Bronchial epithelial cell (primary cell): ENCODE measurements at regions not wholly inside any gene's neighbourhood (a gene's known extent, or its start where the extent isn't known, plus 50 kb on each side); places are given as distances from the start of the nearest gene placed in this dataset.

Experiments used
- DNase-seq: peaks from one replicate; pipeline ENCODE4 v3.0.0-alpha.2; 2010; ENCODE audit warnings: low read depth
- FAIRE-seq: peaks from 2 replicates; lab custom pipeline; 2011; peaks lifted over from hg19 to GRCh38; lab: Jason Lieb, UNC
- H3K27me3 ChIP-seq: 2 replicates; pipeline ENCODE4 v1.5.1; 2011; ENCODE audit warnings: low read length; ENCODE audit not compliant: control insufficient read depth, insufficient read depth
- H3K36me3 ChIP-seq: 2 replicates; pipeline ENCODE4 v1.5.1; 2011; ENCODE audit warnings: low read length; ENCODE audit not compliant: control insufficient read depth, insufficient read depth
- H3K4me3 ChIP-seq: 2 replicates; pipeline ENCODE4 v1.5.1; 2011; ENCODE audit warnings: mild to moderate bottlenecking, low read depth, low read length, control low read depth
- CTCF ChIP-seq: IDR thresholded peaks from 2 replicates; pipeline ENCODE4 v1.5.1; 2011; ENCODE audit warnings: mild to moderate bottlenecking, moderate library complexity, low read length, control low read depth, inconsistent platforms; ENCODE audit not compliant: insufficient read depth, severe bottlenecking

GRCh38 chr1:189350983-189351616, 1126.6 kb downstream of the BRINP3 start:
- H3K27me3 ChIP-seq = no peaks in the 10 kb centered on the region
- no peak for TF ChIP-seq CTCF
- no peak for DNase-seq
- H3K4me3 ChIP-seq = no peak overlapping the region
- FAIRE-seq = no peak
- H3K36me3 ChIP-seq = no peaks in the 10 kb centered on the region

- H3K27me3 ChIP-seq = no peaks in the 10 kb centered on the region
- no peak for TF ChIP-seq CTCF
- DNase-seq = no peak
- no peak for FAIRE-seq
- no peak overlapping the region for H3K4me3 ChIP-seq
- H3K36me3 ChIP-seq = no peaks in the 10 kb centered on the region
Measured at GRCh38 chr1:189351960-189352359, 1125.7 kb downstream of the BRINP3 start.

- no peaks in the 10 kb centered on the region for H3K36me3 ChIP-seq
- DNase-seq = no peak
- no peaks in the 10 kb centered on the region for H3K27me3 ChIP-seq
- no peak for FAIRE-seq
- H3K4me3 ChIP-seq = no peak overlapping the region
- TF ChIP-seq CTCF = no peak
Measured at GRCh38 chr1:189356206-189356605, 1121.5 kb downstream of the BRINP3 start.

GRCh38 chr1:189357317-189357716, 1120.3 kb downstream of the BRINP3 start:
- no peaks in the 10 kb centered on the region for H3K27me3 ChIP-seq
- no peak for TF ChIP-seq CTCF
- H3K4me3 ChIP-seq = no peak overlapping the region
- FAIRE-seq (no peak), DNase-seq (no peak)
- H3K36me3 ChIP-seq = no peaks in the 10 kb centered on the region

- FAIRE-seq (no peak), DNase-seq (no peak)
- Histone ChIP-seq H3K4me3 (no peak overlapping the region), H3K36me3 (no peaks in the 10 kb centered on the region), H3K27me3 (no peaks in the 10 kb centered on the region)
- TF ChIP-seq CTCF = no peak
Measured at GRCh38 chr1:189369612-189370011, 1108.1 kb downstream of the BRINP3 start.

GRCh38 chr1:189374816-189375215, 1102.8 kb downstream of the BRINP3 start:
- H3K36me3 ChIP-seq = no peaks in the 10 kb centered on the region
- no peaks in the 10 kb centered on the region for H3K27me3 ChIP-seq
- no peak for DNase-seq
- FAIRE-seq = no peak
- H3K4me3 ChIP-seq = no peak overlapping the region
- TF ChIP-seq CTCF = no peak
